GM19035 (cell line): ENCODE measurements at regions not wholly inside any gene's neighbourhood (a gene's known extent, or its start where the extent isn't known, plus 50 kb on each side); places are given as distances from the start of the nearest gene placed in this dataset.
"Not testable (repeated sequence)": the region's sequence is repeated elsewhere in the genome, so short reads cannot be mapped to it uniquely, and the experiment has no call there.

Experiments used
- ATAC-seq: cut with Tn5 transposase; IDR thresholded peaks from one replicate; pipeline ENCODE4 v1.9.1; 2021; ENCODE audit not compliant: unreplicated experiment

GRCh38 chr22:22296047-22296446 lies 51.5 kb downstream of the VPREB1 start:
- ATAC-seq = not testable (repeated sequence)

- ATAC-seq = not testable (repeated sequence)
Observed at GRCh38 chr22:22297159-22297793, 52.7 kb downstream of the VPREB1 start.

- ATAC-seq = peak; percentile 97
Observed at GRCh38 chr22:22297794-22298653, 53.4 kb downstream of the VPREB1 start.

GRCh38 chr22:22298654-22299009 lies 54.0 kb downstream of the VPREB1 start:
- ATAC-seq = not testable (repeated sequence)

- ATAC-seq = not testable (repeated sequence)
Observed at GRCh38 chr22:22300511-22300910, 55.9 kb downstream of the VPREB1 start.

- ATAC-seq = not testable (repeated sequence)
Observed at GRCh38 chr22:22300946-22301345, 56.4 kb downstream of the VPREB1 start.

GRCh38 chr22:22316589-22316988 lies 72.0 kb downstream of the VPREB1 start:
- ATAC-seq = no peak

- no peak for ATAC-seq
Observed at GRCh38 chr22:22318723-22319465, 74.3 kb downstream of the VPREB1 start.

- ATAC-seq = not testable (repeated sequence)
Observed at GRCh38 chr22:22321743-22322611, 77.4 kb downstream of the VPREB1 start.

- no peak for ATAC-seq
Observed at GRCh38 chr22:22322792-22323191, 78.2 kb downstream of the VPREB1 start.

- no peak for ATAC-seq
Observed at GRCh38 chr22:22327723-22328122, 83.1 kb downstream of the VPREB1 start.

- ATAC-seq = no peak
Observed at GRCh38 chr22:22329792-22330191, 85.2 kb downstream of the VPREB1 start.

GRCh38 chr22:22335640-22336039 lies 91.1 kb downstream of the VPREB1 start:
- not testable (repeated sequence) for ATAC-seq

GRCh38 chr22:22336333-22336732 lies 91.7 kb downstream of the VPREB1 start:
- ATAC-seq = not testable (repeated sequence)

- ATAC-seq = not testable (repeated sequence)
Observed at GRCh38 chr22:22338778-22339177, 94.2 kb downstream of the VPREB1 start.

GRCh38 chr22:22341736-22342135 lies 97.2 kb downstream of the VPREB1 start:
- ATAC-seq = no peak

- no peak for ATAC-seq
Observed at GRCh38 chr22:22342697-22343580, 98.4 kb downstream of the VPREB1 start.

GRCh38 chr22:22343581-22344296 lies 99.2 kb downstream of the VPREB1 start:
- ATAC-seq = no peak

GRCh38 chr22:22344430-22344829 lies 99.8 kb downstream of the VPREB1 start:
- no peak for ATAC-seq
